SH-SY5Y (cell line): ENCODE measurements at regions not wholly inside any gene's neighbourhood (a gene's known extent, or its start where the extent isn't known, plus 50 kb on each side); places are given as distances from the start of the nearest gene placed in this dataset.

Experiments
- GATA2 ChIP-seq: IDR thresholded peaks from 2 replicates; pipeline ENCODE4 v1.6.1; 2011; ENCODE audit warnings: mild to moderate bottlenecking, low read depth, low read length
- GATA3 ChIP-seq: IDR thresholded peaks from 2 replicates; pipeline ENCODE4 v1.6.1; 2011; ENCODE audit warnings: low read depth, mild to moderate bottlenecking, low read length, moderate library complexity

GRCh38 chr6:87887266-87887665, 160.4 kb upstream of the SPACA1 start:
- TF ChIP-seq GATA3: no peak
- TF ChIP-seq GATA2: no peak
